ENCODE measurements at regions not wholly inside any gene's neighbourhood (a gene's known extent, or its start where the extent isn't known, plus 50 kb on each side); places are given as distances from the start of the nearest gene placed in this dataset.
A peak's percentile ranks its signal among the peaks of the same experiment; 100 is the strongest.

DNA sequence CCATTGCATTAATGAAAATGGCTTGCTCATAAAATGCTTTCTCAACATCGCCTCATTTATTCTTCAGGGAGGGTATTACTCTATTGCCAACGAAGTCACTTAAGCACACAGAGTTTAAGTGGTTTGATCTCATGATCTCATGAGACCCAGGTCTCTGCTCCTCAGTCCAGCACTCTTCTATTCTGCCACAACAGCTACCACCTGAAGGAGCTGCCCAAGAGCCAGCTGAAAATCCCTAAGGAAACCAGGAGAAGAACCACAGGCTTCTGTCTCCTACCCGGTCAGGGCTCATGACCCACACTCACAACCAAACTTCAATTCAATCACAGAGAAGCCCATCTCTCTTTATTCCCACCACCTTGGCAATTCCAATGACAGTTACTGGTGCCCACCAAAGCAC, 85.5 kb upstream of the GPM6B start:
- DNase-seq: no peak

DNA sequence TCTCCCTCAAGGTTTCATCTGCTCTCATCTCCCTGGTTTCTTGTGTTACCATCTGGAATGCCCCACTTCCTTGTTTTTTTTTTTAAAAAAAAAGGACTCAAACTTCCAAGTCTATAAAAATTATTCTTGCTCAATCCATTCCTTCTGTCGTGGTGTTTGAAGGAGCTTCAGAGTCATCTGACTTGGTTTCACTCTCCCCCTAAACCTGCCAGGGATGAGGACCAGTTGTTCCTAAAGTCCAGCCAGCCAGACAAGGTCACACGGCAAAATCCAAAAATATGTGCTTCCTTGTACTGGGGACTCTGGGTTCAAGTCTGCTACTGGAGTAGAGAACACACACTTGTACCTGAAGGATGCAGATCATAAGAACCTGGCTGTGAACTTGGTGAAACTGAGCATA, 84.5 kb upstream of the GPM6B start:
- DNase-seq: no peak

DNA sequence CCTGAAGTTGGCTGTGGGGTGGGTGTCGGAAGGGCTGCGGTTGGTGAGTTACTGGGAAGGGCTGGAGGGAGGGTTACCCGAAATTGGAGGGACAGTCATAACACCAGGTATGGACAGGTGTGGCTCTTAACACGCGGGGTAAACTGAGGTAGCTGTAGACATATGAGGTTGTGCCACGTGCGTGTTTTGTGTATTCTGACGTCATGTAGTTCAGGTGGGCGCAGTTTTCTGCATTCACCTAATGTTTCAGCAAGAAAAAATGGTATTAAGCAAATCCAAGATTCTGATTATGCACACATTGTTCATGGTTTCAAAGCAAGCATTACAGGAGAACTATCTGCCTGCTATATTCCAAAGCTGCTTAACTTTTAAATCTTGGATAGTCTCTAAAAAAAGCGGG, 83.5 kb upstream of the GPM6B start:
- DNase-seq: no peak

DNA sequence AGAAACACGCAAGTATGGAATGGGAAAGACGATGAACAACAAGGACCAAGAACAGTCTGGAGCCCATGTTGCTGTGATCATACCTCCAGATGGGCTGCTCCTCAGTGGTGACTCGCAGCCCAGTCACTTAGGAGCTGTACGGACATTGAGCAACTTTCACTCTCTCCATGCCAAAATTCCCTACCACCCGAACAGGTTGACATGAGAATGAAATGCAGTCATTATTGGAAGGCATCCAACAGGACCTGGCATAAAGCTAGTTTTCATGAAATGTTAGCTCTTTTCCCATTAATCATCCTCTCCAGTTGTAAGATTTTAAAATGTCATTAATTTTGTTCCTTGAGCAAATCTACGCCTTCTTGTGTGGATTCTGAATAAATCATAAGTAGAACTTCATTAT, 82.7 kb upstream of the GPM6B start:
- peak; percentile 66 for DNase-seq

DNA sequence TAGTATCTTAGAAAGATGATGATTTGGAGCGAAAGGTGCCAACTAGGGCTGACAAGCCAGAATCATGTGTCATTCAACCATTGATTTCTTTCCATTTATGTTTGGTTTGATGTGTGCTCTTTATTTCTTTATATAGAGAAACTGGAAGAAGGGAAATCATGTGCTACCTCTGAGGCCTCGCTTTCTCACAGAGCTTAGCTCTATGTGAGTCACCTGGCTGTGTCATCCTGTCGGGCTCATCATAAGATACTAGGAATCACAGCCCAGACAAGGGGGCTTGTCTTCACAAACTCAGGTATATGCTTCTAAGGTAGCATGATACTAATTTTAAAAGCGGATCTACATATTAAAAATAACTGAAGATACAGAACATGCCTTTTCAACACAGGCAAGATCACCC, 81.7 kb upstream of the GPM6B start:
- DNase-seq: no peak

DNA sequence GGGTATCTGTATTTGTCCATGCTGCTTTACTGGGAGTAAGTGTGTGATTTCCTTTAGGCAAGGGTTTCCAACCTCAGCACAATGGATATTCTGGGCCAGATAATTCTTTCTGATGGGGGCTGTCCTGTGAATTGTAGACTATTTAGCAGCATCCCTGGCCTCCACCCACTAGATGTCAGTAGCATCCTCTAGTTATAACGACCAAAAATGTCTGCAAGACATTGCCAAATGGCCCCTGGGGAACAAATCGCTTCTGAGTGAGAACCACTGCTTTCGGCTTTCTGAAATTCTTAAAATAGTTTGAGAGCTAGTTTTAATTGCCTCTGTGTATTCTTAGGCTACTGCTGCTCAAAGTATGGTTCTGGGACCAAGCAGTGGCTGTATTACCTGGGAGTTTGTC, 81.2 kb upstream of the GPM6B start:
- DNase-seq: no peak

DNA sequence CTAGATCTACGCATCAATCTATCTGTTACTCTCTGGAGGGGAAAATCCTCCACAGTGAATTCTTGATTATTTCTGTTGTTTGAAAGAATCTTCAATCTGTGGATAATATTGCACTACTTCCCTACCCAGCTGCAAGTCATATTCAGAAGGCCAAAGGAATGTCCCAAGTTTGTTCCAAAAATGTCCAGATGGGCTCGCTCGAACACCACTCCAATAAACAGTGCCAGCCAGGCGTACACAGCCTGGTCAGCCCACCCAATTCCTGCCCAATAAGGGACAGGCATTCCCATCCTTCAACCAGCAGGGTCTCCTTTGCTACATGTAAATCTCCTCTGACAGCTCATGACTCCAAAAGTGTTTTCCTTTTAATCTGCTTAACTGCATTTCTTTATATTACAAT, 80.7 kb upstream of the GPM6B start:
- no peak for DNase-seq

DNA sequence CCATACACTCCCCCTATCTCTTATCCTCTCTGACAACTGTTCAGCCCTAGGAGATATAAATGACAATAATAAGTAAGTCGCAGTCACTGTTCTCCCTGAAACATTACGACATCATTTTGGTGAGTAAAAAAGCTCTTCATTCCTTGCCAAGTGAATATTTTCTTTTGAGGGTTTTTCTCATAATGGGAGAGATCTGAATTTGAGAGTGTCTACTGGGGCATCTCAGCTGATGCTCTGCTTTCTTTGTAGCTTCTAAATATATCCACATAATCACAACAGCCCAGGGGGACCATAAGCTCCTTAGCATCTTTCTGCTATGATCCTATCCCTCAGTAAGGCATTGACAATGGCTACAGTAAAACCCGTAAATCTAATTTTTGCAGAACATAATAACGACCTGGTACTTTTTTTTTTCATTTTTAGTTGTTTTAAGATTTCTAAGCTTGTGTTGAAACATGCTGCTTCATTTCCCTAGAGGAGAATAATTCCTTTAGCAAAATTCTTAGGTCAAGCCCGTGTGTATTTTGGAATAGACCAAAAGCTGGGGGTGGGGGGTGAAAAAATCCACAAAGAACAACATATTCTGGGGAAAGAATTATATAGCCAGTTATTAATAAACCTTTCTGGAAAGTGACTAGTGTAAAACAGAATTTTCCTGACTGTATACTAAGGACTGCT, 78.1 kb upstream of the GPM6B start:
- no peak for DNase-seq

DNA sequence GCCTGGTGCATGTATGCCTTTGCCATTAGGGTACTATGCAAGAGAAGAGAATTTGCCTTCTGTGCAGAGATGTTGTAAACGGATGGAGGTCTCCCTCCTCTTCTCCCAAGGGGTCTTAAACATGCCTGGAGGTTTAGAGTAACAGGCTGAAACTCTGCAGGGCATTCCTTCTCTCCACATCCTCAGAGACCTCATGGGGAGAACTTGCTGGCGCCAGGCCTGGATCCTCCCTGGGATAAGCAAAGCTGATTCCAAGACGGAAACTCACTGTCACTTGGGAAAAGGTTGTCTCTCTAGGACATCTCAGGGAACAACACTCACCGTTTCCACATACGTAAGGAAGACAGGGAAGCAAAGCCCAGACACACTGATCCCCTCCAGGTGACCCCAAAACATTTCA, 76.9 kb upstream of the GPM6B start:
- DNase-seq: no peak

DNA sequence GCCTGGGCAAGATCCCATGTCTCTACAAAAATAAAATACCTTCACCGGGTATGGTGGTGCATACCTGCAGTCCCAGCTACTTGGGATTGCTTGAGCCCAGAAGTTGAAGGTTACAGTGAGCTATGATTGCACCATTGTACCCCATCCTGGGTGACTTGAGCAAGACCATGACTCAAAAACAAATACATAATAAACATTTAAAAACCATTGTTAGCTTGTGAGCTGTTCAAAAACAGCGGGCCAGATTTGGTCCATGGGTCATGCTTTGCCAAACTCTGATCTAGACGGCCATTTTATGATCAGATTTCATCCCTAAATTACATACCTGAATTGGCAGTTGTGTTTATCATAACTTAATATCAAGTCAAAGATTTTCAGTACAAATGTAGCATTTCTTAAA, 76.0 kb upstream of the GPM6B start:
- DNase-seq: no peak

DNA sequence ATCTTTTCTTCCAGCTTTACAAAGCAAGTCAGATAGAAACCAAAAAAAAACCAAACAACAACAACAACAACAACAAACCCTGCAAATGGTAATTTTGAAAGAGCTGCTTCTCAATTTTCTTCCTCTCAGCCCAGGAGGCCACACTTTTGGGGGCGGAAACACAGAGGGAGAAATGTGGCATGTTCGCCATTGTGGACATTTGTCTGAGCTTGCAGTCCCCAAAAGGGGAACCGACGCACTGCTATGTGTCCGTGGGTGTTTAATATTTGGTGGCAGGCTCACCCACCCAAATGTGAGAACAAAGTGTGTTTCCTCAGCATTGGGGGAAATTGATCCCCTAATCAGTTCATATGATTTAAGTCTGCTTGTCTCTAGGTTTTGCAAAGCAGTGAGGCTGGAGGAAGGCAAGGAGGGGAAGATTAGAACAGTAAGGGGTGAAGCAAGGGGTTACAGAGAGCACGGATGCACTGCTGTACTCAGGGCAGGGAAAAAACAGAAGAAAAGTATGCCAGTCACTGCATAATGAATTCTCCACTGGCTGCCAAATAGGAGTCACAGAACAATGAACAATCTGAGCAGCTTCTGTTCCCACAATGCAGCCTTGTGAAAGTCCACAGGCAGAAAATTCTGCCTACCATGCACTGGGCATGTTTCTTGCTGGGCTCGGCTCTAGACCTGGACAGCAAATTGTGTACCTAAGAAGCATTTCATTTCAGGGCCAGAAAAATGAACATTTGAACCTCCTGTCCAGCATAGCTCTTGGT, 74.7 kb upstream of the GPM6B start:
- DNase-seq: no peak

DNA sequence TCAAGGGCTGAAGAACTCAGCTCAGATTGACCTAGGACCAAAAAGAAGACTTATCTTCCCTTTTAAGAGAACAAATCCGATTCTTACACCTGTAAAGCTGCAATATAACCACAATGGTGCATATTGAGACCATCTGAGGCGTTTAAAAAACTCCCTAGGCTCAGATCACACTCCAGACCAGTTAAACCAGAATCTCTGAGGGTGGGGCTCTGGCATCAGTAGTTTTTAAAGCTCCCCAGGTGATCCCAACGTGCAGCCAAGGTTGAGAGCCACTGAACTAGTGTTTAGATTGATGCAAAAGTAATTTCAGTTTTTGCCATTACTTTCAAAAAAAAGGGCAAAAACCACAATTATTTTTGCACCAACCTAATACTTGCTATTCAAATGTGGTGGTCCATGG, 73.9 kb upstream of the GPM6B start:
- no peak for DNase-seq

DNA sequence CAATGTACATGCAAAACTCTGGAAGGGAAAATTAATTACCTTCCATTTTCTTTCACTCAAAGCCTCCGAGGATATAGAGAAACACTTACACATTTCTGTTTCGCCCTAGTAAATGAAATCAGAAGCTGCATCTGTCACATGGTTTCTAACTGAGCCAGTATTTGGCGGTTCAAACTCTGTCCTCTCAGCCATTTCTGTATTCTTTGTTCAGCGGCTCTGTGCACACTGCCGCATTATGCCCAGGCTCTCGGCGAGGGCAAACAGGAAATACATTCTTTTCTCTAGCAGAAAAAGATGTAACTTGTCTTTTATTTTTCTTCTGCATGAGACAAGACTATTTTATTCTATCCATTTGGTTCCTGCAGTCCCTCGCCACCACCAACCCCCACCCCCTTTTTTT, 71.4 kb upstream of the GPM6B start:
- DNase-seq: no peak

DNA sequence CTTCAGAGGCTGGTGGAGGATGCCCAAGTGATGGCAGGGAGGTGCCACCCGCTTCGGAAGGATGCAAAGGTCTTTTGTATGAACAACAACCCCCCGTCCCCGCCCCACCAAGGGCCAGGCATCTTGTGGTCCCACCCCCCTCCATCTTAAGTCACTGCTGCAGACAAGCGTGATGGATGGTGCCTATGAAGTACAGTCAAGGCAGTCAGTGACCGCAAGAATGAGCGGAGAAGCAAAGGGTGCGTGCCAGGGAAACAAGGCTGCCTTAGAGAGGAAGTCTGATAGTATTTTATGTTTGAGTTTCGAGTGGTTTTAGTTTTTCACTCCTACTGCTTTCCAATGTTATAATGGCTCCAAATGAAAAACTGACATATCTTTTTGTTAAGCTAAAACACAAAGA, 68.7 kb upstream of the GPM6B start:
- DNase-seq: no peak

DNA sequence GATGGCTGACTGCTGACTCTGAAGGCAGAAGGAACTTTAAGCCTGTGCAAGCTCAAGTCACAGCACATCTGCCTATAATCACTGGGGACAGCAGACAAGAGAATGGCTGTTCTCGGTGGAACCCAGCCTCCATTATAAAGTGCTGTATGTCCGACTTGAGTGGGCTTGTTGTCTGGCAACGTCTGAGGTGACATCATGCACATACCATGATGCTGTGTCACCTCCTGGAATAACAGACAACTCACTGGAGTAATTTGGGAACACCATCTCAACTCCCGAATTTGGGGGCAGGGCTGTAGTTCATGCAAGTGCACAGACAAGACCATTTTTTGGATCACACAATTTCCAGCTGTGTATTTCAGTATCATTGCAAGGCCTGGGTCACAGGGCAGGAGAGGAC, 59.8 kb upstream of the GPM6B start:
- DNase-seq: no peak

DNA sequence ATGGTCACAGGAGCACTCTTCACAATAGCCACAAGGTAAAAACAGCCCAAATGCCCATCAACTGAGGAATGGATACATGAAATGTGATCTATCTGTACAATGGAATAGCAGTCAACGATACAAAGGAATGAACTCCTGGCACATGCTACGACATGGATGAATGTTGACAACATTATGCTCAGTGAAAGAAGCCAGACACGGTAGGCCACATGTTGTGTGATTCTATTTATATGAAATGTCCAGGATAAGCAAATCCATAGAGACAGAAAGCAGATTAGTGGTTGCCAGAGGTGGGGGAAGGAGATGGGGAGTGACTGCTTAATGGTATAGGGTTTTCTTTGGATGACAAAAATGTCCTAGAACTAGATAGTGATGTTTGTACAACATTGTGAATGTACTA, 58.7 kb upstream of the GPM6B start:
- no peak for DNase-seq

DNA sequence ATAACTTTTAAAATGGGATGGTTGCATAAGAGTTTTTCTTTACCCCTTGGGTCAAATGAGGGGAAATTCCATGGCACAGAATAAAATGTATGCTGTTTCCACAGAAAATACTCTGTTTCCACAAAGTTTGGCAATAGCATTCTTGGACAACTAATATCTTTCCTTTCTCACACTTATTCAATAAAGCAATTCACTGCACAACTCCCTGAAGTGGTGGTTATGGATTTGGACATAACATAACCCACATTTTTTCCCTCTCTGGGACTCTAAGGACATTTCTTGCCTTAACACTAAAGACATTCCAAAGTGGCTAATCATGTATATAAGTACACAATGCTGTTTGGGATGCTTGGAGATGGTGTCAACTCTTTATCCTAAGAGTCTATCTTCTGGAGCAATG, 51.7 kb upstream of the GPM6B start:
- no peak for DNase-seq
